ENCODE measurements at regions not wholly inside any gene's neighbourhood (a gene's known extent, or its start where the extent isn't known, plus 50 kb on each side); places are given as distances from the start of the nearest gene placed in this dataset.
"Not testable (repeated sequence)": the region's sequence is repeated elsewhere in the genome, so short reads cannot be mapped to it uniquely, and the experiment has no call there.

DNA sequence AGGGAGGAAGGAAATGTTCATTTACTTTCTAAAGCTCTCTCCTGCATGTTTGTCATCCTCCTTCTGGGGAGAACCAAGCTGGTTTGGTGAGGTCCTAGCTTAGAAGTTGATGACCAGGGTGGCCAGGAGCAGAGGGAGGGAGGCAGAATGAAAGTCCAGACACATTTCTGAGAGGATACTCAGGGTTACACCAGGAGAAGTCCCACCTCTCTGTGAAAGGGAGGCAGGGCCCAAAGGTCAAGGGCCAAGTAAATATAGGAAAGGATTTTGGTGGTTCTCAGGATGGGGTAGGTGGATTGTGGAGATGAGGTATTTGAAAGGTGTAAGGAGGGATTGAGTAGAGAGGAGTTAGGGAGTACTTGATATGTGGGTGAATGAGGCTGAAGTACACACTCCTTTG is 58.0 kb upstream of the FBXO11 start:
- Histone ChIP-seq H3K36me3 (no peaks in the 10 kb centered on the region), H3K4me3 (no peak overlapping the region), H3K27me3 (ENCODE audit: low read depth) (no peaks in the 10 kb centered on the region), H3K27ac (no peak overlapping the region), H3K9me3 (no peaks in the 10 kb centered on the region), H3K4me1 (no peaks in the 10 kb centered on the region)
- intact Hi-C loops (cut with DNase I), result no loop called here
- TF ChIP-seq CTCF (IDR thresholded peaks at IDR 0.05), result no peak
- DNase-seq (no peak), ATAC-seq (no peak)

DNA sequence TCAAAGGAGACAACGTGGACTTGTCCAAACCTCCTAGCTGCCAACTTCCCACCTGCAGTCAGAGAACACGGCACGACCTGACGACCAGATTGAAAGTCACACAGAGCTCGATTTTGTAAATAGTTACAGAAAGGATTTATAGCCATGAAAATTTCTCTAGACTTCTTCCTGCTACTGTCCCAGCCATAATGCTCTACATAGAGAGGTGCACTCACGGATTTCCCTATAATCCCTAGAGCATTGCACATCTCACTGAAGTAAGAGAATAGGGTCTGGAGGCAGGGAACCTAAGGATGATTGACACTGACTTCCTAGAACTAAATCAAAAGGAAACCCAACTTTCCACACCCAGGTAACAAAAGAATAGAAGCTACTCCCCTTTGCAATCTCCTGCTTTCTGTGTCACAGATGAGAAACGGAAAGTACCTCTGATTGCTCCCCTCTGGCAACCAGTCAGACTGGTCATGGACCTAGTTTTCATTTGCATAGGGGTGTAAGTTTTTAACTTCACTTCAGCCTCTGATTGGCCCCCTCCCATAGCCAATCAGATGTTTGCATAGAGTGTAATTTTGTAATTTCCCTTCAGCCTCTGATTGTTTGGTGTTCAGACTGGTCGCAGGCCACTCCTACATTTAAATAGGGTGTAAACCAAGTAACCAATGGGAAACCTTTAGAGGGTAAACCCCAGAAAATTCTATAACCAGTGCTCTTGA is 58.6 kb upstream of the FBXO11 start:
- intact Hi-C loops (cut with DNase I), result no loop called here
- Histone ChIP-seq H3K27ac (no peak overlapping the region), H3K27me3 (ENCODE audit: low read depth) (no peaks in the 10 kb centered on the region), H3K9me3 (no peaks in the 10 kb centered on the region), H3K4me1 (no peaks in the 10 kb centered on the region), H3K4me3 (no peak overlapping the region), H3K36me3 (no peaks in the 10 kb centered on the region)
- TF ChIP-seq CTCF (IDR thresholded peaks at IDR 0.05), result no peak
- no peak for ATAC-seq
- no peak for DNase-seq

- H3K4me3 ChIP-seq; ATAC-seq; H3K4me1 ChIP-seq; DNase-seq; H3K27ac ChIP-seq; H3K27me3 ChIP-seq (ENCODE audit: low read depth); H3K36me3 ChIP-seq; intact Hi-C loops (cut with DNase I); H3K9me3 ChIP-seq: not testable (repeated sequence)
Observed at GRCh38 chr2:47976728-47977127, 70.4 kb upstream of the FBXO11 start.

DNA sequence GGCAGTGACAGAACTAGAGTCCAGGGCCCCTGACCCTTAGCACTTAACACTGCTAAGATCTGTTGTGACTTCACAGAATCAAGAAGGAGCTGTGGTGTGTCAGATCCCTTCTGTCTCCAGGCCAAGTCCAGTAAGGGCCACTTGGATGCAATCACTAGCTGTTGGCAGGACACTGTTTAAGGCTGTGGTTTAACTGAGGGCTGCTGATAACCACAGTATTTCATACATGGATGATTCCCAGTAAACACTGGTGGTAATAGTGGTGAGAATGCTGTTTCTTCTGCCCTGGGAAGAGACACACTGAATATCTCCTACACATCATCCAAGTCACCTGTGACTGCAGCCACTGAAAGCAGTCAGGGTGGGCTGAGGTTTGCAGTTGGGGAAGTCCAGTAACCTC is 77.7 kb upstream of the FBXO11 start:
- no peaks in the 10 kb centered on the region for H3K27me3 ChIP-seq (ENCODE audit: low read depth)
- TF ChIP-seq CTCF (IDR thresholded peaks at IDR 0.05), result no peak
- no peaks in the 10 kb centered on the region for H3K4me1 ChIP-seq
- DNase-seq, result no peak
- ATAC-seq, result no peak
- no peak overlapping the region for H3K4me3 ChIP-seq
- H3K9me3 ChIP-seq, result no peaks in the 10 kb centered on the region
- intact Hi-C loops (cut with DNase I), result no loop called here
- H3K36me3 ChIP-seq, result no peaks in the 10 kb centered on the region
- no peak overlapping the region for H3K27ac ChIP-seq

DNA sequence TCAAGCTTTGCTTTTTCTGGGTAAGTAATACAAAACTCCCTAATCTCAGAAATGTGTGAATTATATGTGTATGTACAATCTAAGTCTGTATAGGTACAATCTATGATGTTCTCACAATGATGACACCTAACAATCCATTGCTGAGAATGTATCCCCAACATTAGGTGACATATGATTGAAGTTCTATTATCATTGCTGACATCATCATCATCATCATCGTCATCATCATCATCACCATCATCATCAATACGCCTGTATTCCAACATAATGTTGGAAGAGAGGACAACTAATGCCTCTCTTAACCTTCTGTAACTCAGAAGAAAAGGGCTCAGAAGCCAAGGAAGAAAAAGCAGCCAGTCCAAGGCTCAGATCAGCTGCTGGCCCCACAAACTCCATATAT is 84.2 kb upstream of the FBXO11 start:
- no peak for DNase-seq
- H3K36me3 ChIP-seq, result no peaks in the 10 kb centered on the region
- H3K4me1 ChIP-seq, result no peaks in the 10 kb centered on the region
- no peaks in the 10 kb centered on the region for H3K9me3 ChIP-seq
- intact Hi-C loops (cut with DNase I), result no loop called here
- H3K4me3 ChIP-seq, result no peak overlapping the region
- ATAC-seq, result no peak
- no peak for TF ChIP-seq CTCF (IDR thresholded peaks at IDR 0.05)
- H3K27ac ChIP-seq, result no peak overlapping the region
- no peaks in the 10 kb centered on the region for H3K27me3 ChIP-seq (ENCODE audit: low read depth)

DNA sequence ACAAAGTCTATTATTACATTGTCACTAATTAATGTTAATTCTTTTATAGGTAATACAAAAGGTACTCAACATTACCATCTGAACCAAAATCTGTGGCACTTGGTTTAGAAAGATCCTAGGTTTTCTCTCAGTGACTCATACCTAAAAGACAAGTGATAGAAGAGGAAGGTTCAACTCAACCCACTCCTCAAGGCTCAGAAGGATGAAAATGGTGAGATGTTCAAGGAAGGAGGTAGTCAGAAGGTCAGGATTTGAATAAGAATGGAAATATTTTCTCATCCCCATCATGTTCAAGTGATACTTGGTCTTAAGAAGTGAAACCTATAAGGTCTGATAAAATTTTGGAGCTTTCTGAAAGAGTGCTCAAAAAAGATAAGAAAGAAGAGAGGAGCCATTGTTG is 86.4 kb upstream of the FBXO11 start:
- Histone ChIP-seq H3K27me3 (ENCODE audit: low read depth) (no peaks in the 10 kb centered on the region), H3K4me1 (no peaks in the 10 kb centered on the region), H3K36me3 (no peaks in the 10 kb centered on the region), H3K4me3 (no peak overlapping the region), H3K27ac (no peak overlapping the region), H3K9me3 (no peaks in the 10 kb centered on the region)
- no peak for TF ChIP-seq CTCF (IDR thresholded peaks at IDR 0.05)
- intact Hi-C loops (cut with DNase I), result no loop called here
- DNase-seq (no peak), ATAC-seq (no peak)
